Daoy (cell line): ENCODE measurements at regions not wholly inside any gene's neighbourhood (a gene's known extent, or its start where the extent isn't known, plus 50 kb on each side); places are given as distances from the start of the nearest gene placed in this dataset.
"Not testable (repeated sequence)": the region's sequence is repeated elsewhere in the genome, so short reads cannot be mapped to it uniquely, and the experiment has no call there.

ENCODE experiments used
- DNase-seq: peaks from one replicate; pipeline ENCODE4 v3.0.0-alpha.2; 2015; ENCODE audit warnings: low read depth

GRCh38 chr14:105917136-105917932 lies 391.0 kb downstream of the TMEM121 start:
- not testable (repeated sequence) for DNase-seq

DNA sequence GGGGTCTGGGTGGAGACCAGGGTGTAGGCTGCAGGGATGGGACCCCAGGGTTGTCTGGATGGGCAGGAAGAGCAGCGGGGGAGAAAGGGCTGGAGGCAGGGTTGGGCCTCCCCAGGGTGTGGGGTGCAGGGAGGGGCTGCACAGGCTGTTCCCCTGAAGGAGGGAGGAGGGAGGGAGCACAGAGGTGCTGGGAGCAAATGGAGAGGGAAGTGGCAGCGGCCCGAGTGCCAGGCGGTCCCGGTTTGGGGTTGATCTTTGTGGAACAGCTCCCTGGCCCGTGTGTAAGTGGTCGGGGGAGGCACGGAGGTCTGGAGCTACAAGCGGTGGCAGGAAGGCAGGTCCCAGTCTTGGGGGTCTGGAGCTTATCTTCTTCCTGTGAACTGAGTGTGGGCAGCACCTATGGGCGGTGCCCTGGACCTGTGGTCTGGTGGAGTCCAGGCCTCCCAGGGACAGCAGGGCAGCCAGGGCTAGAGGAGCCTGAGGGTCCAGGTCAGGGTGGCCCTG lies 391.6 kb downstream of the TMEM121 start:
- DNase-seq = no peak

DNA sequence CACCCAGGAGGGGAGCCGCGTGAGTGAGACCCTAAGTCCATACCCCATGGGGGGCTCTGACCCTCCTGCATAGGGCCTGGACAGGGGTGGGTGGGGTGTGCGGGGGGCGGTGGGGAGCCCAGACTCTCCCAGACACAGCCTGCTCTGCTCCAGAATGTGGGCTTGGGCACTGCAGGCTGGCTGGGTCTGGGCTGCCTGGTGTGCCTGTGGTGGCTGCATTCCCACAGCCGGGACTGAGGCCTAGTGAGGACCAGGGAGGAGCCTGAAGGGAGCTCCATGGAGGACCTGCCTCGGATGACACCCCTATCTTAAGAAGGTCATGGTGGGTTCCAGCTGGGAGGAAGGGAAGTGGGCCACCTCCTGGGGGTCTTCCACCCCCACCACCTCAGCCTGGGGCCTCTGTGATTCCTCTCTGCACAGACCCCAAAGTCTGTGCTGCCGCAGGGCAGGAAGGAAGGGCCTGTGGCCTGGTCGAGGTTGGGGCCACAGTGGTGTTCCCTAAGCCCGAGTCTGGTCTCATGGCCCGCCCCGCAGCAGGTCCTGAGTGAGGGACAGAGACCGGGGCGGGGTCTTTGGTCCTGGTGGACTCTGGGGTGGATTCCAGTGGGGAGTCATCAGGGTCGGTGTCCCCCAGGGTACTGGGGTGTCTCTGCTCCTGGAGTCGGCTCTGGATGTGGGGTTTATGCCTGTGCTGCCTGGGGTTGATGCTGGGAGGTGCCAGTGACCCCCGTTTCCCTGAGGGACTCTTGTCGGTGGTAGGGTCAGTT lies 392.3 kb downstream of the TMEM121 start:
- no peak for DNase-seq

- DNase-seq = no peak
Measured at GRCh38 chr14:105919458-105920150, 393.2 kb downstream of the TMEM121 start.

DNA sequence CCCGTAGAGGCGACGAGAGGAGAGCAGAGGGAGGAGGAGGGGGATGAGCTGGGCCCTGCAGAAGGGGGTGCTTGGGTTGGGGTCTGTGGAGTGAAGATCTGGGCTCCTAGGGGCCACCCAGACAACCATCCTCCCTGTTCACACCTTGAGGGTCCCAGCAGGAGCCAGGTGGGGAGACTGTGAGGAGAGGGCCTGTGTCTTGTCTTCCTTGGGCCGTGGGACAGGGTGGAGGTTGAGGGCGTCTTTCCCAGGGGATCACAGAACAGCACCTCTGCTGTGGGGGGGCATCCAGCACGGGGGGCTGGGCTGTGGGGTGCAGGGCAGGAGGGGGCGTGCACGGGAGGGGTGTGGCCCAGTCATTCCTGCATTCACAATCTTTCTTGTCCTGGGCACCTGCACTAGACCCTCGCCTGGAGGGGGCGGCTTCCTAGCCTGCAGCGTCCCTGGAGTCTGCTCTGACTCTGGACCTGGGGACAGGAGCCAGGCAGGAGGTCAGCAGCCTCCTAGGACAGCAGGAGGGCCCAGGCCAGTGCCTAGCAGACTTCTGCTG lies 393.8 kb downstream of the TMEM121 start:
- not testable (repeated sequence) for DNase-seq

DNA sequence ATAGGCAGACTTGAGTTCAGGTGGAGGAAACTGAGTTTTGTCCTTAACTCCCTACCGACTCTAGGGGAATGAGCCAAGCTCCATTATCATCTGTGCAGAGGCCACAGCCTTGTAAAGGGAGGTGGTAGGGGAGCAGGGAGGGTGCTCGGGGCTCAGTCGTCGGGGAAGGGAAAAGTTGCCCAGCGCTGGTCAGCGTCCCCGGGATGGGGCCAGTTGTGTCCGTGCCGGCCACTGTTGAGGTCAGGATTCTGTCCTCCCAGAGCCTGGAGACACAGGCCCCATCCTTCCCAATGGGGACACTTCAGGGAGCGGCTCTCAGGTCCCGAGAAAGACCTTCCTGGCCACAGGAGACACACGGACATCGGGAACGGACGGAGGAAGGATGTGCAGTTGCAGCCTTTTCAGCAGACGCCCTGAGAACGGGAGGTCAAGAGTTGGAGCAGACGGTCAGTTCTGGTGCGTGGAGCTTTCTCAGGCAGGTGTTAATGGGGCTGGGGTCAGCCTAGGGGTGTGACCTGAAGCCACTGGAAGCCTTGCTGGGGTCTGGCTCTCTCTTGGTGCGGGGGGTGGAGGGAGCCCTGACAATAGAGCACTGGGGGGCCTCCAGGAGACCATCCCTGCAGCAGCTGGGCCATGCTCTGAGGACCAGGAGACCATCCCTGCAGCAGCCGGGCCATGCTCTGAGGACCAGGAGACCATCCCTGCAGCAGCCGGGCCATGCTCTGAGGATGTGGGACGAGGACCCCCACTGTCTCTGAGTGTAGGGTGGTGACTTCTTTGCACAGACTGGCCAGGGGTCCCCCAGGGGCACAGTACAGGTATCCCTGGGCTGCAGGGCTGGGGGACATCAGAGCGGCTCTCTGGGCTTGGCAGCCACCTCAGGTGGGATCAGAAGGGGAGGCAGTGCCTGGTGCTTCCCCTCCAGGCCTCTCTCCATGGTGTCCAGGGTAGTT lies 394.7 kb downstream of the TMEM121 start:
- not testable (repeated sequence) for DNase-seq

- not testable (repeated sequence) for DNase-seq
Measured at GRCh38 chr14:105921781-105922180, 395.4 kb downstream of the TMEM121 start.

GRCh38 chr14:105923520-105924191 lies 397.3 kb downstream of the TMEM121 start:
- DNase-seq = not testable (repeated sequence)

DNA sequence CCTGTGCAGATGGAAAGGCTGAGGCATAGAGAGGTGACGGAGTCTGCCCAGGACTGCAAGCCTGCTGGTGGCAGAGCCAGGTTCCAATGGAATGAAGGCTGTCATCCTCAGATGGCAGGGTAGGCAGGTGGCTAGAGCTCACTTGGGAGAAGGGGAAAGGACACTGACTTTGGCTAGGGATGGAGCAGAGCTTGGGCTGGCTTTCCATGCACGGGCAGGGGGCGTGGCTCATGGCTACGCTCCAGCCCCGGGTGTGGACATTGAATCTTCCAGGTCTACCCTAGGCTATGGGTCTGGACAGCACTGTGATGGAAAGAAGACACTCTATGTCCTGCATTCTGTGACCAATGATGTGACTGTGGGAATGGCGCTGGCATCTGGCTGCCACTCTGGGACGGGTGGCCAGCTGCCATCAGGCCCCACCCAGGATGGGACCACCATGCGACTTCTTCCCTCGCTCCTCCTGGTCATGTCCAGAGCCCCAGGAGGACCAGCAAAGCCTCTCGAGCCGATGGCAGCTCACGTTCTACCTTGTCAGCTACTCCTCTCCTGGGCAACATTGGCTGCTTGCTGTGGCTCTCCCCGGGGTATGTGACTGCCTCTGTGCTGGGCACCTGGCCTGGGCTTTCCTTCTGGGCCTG lies 398.7 kb downstream of the TMEM121 start:
- no peak for DNase-seq

- no peak for DNase-seq
Measured at GRCh38 chr14:105925615-105926372, 399.4 kb downstream of the TMEM121 start.

GRCh38 chr14:105926373-105927095 lies 400.2 kb downstream of the TMEM121 start:
- no peak for DNase-seq

- no peak for DNase-seq
Measured at GRCh38 chr14:105927096-105928060, 401.0 kb downstream of the TMEM121 start.

DNA sequence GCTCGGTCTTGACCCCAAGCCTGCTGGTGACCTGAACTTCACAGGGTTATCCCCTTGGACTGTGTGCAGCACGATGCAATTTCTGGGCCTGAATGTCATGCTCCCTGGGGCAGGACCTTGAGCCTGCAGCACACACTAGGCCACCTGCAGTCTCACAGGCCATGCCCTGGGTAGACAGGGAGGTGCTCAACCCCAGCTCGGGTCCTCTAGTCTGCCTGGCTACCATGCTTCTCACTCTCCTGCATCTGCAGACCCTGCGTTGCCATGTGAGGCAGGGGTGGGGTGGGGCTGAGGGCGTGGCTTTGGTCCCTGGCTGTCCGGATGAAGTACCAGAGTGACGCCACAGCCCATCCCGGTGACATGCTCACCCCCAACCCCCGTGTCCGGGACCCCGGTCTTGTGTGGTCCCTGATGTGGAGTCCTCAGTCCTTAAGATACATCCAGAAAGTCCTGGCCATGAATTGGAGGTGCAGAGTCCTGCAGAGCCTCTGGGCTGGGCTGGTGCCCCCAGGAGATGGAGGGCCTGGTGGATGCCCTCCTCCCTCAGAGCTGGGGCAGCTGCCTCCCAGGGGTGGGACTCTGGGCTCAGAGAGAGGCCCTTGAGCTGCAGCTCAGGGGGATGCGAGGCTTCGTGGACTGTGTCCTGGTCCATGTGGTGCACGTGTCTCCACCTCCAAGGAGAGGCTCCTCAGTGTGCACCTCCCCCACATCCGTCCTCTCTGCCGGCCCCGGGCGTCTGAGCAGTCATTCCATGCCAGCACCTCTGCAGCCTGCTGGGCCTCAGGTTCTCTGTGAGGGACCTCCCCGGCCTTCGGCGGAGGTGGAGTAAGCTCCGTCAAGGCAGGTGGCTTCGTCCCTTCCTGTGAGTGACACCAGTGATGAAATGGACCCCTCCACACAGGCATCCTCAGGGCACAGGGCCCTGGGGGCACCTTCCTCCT lies 402.1 kb downstream of the TMEM121 start:
- not testable (repeated sequence) for DNase-seq

GRCh38 chr14:105929327-105930081 lies 403.1 kb downstream of the TMEM121 start:
- DNase-seq = no peak

DNA sequence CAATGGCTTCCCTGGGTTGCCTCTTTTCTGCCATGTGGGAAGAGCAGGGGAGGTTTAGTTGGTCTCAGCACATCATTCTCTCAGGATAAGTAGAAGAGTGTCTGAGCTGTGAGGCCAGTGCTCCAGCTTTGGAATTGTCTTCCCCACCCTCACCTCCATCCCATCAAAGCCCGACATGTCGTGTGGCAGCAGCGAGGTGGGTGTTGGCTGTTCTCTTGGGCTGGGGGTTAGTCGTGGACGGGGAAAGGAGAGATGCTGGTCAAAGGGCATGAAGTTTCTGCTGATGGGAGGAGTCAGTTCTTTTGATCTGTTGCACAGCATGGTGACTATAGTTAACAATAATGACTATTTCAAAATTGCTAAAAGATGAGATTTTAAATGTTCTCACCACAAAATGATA lies 404.2 kb downstream of the TMEM121 start:
- no peak for DNase-seq
